Tibial nerve (tissue), 4 donors: ENCODE measurements at regions not wholly inside any gene's neighbourhood (a gene's known extent, or its start where the extent isn't known, plus 50 kb on each side); places are given as distances from the start of the nearest gene placed in this dataset.

Experiments used
- EP300 ChIP-seq, 2 donors: sonication (generic); formaldehyde crosslinking; IDR thresholded peaks; one replicate each; pipeline ENCODE4 v1.6.1; 2017; ENCODE audit warnings: antibody characterized with exemption in 2 of 2, mild to moderate bottlenecking in 1 of 2
- POLR2A ChIP-seq, 2 donors: fragments of 450-650 bp; IDR thresholded peaks; one replicate each; pipeline ENCODE4 v1.6.1; 2017; ENCODE audit warnings: antibody characterized with exemption in 2 of 2, mild to moderate bottlenecking in 2 of 2, moderate library complexity in 2 of 2
- TF ChIP-seq, protein P1 (sequence below), 5 experiments: fragments of 200-600 bp in 3 of 5; fragments of 450-650 bp in 2 of 5; sonication (generic) in 3 of 5; IDR thresholded peaks; one replicate each; pipeline ENCODE4 v1.5.1; 2016 to 2019; ENCODE audit warnings: antibody characterized with exemption in 5 of 5, mild to moderate bottlenecking in 3 of 5, moderate library complexity in 2 of 5

DNA sequence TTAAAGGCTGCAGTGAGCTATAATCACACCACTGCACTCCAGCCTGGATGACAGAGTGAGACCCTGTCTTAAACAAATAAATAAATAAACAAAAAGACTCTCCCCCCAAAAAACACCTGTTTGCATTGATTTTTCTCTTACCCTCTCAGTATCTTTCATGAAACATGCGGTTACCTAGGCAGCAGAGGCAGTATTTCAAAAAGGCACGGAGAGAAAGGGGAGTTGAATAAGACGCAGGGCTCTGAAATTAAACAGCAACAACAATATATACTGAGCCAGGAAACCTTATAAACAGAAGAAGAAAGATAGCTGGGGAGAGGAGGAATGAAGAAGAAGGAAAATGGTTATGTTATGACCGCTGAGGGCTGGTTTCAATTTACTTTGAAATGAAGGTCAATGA, 277.6 kb downstream of the BTG1 start:
- TF ChIP-seq, protein P1, sequence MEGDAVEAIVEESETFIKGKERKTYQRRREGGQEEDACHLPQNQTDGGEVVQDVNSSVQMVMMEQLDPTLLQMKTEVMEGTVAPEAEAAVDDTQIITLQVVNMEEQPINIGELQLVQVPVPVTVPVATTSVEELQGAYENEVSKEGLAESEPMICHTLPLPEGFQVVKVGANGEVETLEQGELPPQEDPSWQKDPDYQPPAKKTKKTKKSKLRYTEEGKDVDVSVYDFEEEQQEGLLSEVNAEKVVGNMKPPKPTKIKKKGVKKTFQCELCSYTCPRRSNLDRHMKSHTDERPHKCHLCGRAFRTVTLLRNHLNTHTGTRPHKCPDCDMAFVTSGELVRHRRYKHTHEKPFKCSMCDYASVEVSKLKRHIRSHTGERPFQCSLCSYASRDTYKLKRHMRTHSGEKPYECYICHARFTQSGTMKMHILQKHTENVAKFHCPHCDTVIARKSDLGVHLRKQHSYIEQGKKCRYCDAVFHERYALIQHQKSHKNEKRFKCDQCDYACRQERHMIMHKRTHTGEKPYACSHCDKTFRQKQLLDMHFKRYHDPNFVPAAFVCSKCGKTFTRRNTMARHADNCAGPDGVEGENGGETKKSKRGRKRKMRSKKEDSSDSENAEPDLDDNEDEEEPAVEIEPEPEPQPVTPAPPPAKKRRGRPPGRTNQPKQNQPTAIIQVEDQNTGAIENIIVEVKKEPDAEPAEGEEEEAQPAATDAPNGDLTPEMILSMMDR (IDR thresholded peaks at IDR 0.05), result no peak
- TF ChIP-seq POLR2A (IDR thresholded peaks at IDR 0.05) (no peak), EP300 (IDR thresholded peaks at IDR 0.05) (no peak)
